Type B pancreatic cell (in vitro differentiated cells): ENCODE measurements at regions not wholly inside any gene's neighbourhood (a gene's known extent, or its start where the extent isn't known, plus 50 kb on each side); places are given as distances from the start of the nearest gene placed in this dataset.
"Not testable (repeated sequence)": the region's sequence is repeated elsewhere in the genome, so short reads cannot be mapped to it uniquely, and the experiment has no call there.

Experiments
- DNase-seq: peaks from one replicate; pipeline ENCODE4 v3.0.0; 2021; ENCODE audit warnings: mixed read lengths; ENCODE audit not compliant: unreplicated experiment; ENCODE audit errors: extremely low spot score
- H3K27ac Mint-ChIP-seq: 2 replicates; pipeline ENCODE4 v1.8.0; 2021; ENCODE audit warnings: mild to moderate bottlenecking, mixed read lengths
- H3K27me3 Mint-ChIP-seq: 2 replicates; pipeline ENCODE4 v1.8.0; 2021; ENCODE audit warnings: mixed read lengths
- H3K36me3 Mint-ChIP-seq: 2 replicates; pipeline ENCODE4 v1.8.0; 2021; ENCODE audit warnings: mixed read lengths
- H3K4me1 Mint-ChIP-seq: one replicate; pipeline ENCODE4 v1.8.0; 2021; ENCODE audit warnings: mixed read lengths; ENCODE audit not compliant: unreplicated experiment
- H3K4me3 Mint-ChIP-seq: 2 replicates; pipeline ENCODE4 v1.8.0; 2021; ENCODE audit warnings: mild to moderate bottlenecking, mixed read lengths
- H3K9me3 Mint-ChIP-seq: 2 replicates; pipeline ENCODE4 v1.8.0; 2021; ENCODE audit warnings: mixed read lengths
- TF ChIP-seq, protein P1 (sequence below): fragments of 200-600 bp; sonication (generic); conservative IDR thresholded peaks from 2 replicates; pipeline ENCODE4 v1.5.0; 2021; ENCODE audit warnings: antibody characterized with exemption, mild to moderate bottlenecking

DNA sequence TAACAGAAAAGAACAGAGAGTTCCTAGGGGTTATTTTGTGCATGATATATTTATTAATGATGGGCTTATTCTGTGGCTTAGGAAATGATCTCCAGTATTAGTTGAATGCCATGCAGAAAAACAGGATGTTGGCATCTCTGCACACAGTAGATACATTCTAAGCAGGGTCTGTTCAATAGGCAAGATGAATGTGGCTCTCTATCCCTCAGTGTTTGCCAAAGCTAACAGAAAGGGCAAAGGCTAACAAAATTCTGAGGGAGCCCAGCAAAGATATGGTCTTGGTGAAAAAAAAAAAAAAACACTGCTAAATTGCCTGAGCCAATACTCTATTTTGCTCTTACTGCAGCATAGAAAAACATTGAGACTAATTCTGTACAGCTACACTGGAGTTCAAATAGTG, 1095.8 kb downstream of the UQCRFS1 start:
- H3K27ac Mint-ChIP-seq = no peak overlapping the region
- no peaks in the 10 kb centered on the region for H3K9me3 Mint-ChIP-seq
- H3K36me3 Mint-ChIP-seq = no peaks in the 10 kb centered on the region
- H3K4me1 Mint-ChIP-seq = peaks cover 19% of the 10 kb centered on the region
- H3K4me3 Mint-ChIP-seq = no peak overlapping the region
- H3K27me3 Mint-ChIP-seq = peaks cover 8% of the 10 kb centered on the region
- TF ChIP-seq, protein P1, sequence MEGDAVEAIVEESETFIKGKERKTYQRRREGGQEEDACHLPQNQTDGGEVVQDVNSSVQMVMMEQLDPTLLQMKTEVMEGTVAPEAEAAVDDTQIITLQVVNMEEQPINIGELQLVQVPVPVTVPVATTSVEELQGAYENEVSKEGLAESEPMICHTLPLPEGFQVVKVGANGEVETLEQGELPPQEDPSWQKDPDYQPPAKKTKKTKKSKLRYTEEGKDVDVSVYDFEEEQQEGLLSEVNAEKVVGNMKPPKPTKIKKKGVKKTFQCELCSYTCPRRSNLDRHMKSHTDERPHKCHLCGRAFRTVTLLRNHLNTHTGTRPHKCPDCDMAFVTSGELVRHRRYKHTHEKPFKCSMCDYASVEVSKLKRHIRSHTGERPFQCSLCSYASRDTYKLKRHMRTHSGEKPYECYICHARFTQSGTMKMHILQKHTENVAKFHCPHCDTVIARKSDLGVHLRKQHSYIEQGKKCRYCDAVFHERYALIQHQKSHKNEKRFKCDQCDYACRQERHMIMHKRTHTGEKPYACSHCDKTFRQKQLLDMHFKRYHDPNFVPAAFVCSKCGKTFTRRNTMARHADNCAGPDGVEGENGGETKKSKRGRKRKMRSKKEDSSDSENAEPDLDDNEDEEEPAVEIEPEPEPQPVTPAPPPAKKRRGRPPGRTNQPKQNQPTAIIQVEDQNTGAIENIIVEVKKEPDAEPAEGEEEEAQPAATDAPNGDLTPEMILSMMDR = no peak
- no peak for DNase-seq

- H3K4me3 Mint-ChIP-seq, H3K27me3 Mint-ChIP-seq, H3K9me3 Mint-ChIP-seq: not testable (repeated sequence)
These were observed 1096.6 kb downstream of the UQCRFS1 start for GRCh38 chr19:28116379-28116778.

GRCh38 chr19:28103921-28104320, 1109.0 kb downstream of the UQCRFS1 start:
- Mint-ChIP-seq H3K9me3 (no peaks in the 10 kb centered on the region), H3K27me3 (peaks cover 9% of the 10 kb centered on the region), H3K4me1 (peaks cover 9% of the 10 kb centered on the region), H3K27ac (no peak overlapping the region), H3K36me3 (no peaks in the 10 kb centered on the region), H3K4me3 (peak overlapping the region; percentile 20)
- no peak for DNase-seq
- TF ChIP-seq, protein P1 = no peak

More at GRCh38 chr19:28116379-28116778, 1096.6 kb downstream of the UQCRFS1 start:
- not testable (repeated sequence) for H3K27ac Mint-ChIP-seq, DNase-seq, H3K36me3 Mint-ChIP-seq
- H3K4me1 Mint-ChIP-seq = peaks cover 19% of the 10 kb centered on the region

DNA sequence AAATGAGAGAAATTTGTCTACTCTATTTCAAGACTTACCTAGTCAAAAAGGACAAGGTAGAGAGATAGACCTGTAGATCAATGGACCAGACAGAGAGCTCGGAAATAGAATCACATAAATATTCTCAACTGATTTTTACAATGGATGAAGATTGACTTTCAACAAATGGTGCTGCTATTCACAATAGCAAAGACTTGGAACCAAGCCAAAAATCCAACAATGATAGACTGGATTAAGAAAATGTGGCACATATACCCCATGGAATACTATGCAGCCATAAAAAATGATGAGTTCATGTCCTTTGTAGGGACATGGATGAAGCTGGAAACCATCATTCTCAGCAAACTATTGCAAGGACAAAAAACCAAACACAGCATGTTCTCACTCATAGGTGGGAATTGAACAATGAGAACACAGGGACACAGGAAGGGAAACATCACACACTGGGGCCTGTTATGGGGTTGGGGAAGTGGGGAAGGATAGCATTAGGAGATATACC, 1128.2 kb downstream of the UQCRFS1 start:
- not testable (repeated sequence) for H3K9me3 Mint-ChIP-seq, H3K4me3 Mint-ChIP-seq, H3K27me3 Mint-ChIP-seq, H3K4me1 Mint-ChIP-seq, DNase-seq, H3K27ac Mint-ChIP-seq, H3K36me3 Mint-ChIP-seq

DNA sequence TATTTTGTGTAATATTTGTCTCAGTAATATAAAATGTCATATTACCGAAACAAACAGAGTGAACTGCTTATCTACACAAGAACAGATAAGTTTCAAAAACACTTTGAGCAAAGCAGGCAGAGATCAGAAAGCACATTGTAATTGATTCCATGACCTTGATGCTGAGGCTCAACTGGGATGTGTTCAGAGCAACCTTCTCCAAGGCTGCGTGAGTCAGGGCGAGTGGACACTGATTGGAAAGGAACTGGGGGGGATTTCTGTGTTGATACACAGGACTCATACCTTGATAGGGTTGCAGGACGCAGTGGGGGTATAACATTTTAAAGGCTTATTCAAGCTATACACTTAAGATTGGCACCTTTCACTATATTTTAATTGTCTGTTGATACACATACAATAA, 1136.3 kb downstream of the UQCRFS1 start:
- Mint-ChIP-seq H3K9me3 (peaks cover 5% of the 10 kb centered on the region), H3K4me1 (no peaks in the 10 kb centered on the region), H3K36me3 (no peaks in the 10 kb centered on the region), H3K4me3 (no peak overlapping the region), H3K27ac (no peak overlapping the region), H3K27me3 (peaks cover 6% of the 10 kb centered on the region)
- TF ChIP-seq, protein P1 = no peak
- no peak for DNase-seq

GRCh38 chr19:28075229-28075628, 1137.7 kb downstream of the UQCRFS1 start:
- H3K9me3 Mint-ChIP-seq = peaks cover 5% of the 10 kb centered on the region

More at GRCh38 chr19:28075229-28075628, 1137.7 kb downstream of the UQCRFS1 start:
- TF ChIP-seq, protein P1 = no peak
- no peak for DNase-seq
- Mint-ChIP-seq H3K4me3 (no peak overlapping the region), H3K4me1 (no peaks in the 10 kb centered on the region), H3K27me3 (peaks cover 6% of the 10 kb centered on the region), H3K27ac (no peak overlapping the region), H3K36me3 (no peaks in the 10 kb centered on the region)
